ENCODE measurements at regions not wholly inside any gene's neighbourhood (a gene's known extent, or its start where the extent isn't known, plus 50 kb on each side); places are given as distances from the start of the nearest gene placed in this dataset.

DNA sequence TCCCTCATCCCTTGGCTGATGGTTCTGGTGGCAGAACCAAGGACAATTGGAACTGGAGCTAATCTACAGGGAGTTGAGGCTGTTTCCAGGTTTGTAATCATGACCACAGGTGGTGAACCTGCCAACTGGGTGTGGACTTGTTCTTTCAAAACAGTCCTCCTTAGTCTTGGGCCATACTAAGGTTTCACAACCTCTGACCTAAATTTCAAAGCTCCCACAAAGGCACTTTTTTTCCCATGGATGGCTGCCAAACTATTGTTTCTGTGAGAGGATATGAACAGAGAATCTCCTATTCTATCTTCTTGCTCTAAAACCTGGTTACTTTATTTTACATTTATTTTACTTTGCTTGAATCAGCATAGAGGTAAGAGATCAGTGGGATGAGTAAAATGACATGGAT is 106.5 kb upstream of the IZUMO3 start:
- TF ChIP-seq, protein P1, sequence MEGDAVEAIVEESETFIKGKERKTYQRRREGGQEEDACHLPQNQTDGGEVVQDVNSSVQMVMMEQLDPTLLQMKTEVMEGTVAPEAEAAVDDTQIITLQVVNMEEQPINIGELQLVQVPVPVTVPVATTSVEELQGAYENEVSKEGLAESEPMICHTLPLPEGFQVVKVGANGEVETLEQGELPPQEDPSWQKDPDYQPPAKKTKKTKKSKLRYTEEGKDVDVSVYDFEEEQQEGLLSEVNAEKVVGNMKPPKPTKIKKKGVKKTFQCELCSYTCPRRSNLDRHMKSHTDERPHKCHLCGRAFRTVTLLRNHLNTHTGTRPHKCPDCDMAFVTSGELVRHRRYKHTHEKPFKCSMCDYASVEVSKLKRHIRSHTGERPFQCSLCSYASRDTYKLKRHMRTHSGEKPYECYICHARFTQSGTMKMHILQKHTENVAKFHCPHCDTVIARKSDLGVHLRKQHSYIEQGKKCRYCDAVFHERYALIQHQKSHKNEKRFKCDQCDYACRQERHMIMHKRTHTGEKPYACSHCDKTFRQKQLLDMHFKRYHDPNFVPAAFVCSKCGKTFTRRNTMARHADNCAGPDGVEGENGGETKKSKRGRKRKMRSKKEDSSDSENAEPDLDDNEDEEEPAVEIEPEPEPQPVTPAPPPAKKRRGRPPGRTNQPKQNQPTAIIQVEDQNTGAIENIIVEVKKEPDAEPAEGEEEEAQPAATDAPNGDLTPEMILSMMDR (IDR thresholded peaks at IDR 0.05 in 8 of 11, conservative IDR thresholded peaks at IDR 0.05 in 3 of 11) = no peak
- TF ChIP-seq POLR2A (IDR thresholded peaks at IDR 0.05) (no peak), POLR2AphosphoS5 (IDR thresholded peaks at IDR 0.05) (no peak)

All from spleen (tissue), 7 donors.